ENCODE measurements at regions not wholly inside any gene's neighbourhood (a gene's known extent, or its start where the extent isn't known, plus 50 kb on each side); places are given as distances from the start of the nearest gene placed in this dataset.
A peak's percentile ranks its signal among the peaks of the same experiment; 100 is the strongest.

DNA sequence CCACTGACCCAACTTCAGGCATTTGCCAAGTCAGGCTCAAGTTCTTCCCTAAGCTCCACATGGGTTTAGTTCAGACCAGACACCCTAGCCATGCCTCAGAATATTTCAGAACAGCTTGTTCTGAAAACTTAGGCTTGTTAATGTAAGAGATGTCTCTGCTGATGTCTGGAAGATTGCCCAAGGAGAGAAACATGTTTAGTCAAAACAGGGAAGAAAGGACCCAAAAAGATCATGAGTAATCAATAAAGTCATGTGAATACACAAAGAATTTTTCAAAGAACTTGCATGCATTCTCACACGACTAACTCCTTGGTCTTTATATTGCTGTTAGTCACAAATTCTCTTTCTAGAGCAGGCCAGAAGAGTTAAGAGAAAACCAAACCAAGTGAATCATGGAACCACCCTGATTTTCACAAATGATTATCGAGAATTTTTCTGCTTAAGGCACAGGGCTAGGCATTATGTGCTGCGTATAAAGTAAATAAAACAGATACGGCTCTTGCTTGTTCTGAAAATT lies 158.1 kb upstream of the HMHB1 start:
- H3K27me3 ChIP-seq (ENCODE audit: control insufficient read depth, insufficient read depth, low read length), result no peaks in the 10 kb centered on the region
- no peak for DNase-seq (ENCODE audit: low read depth)
- H3K4me3 ChIP-seq (ENCODE audit: low read depth, low read length), result no peak overlapping the region
- ChIA-PET POLR2A (no interaction called here), CTCF (interaction anchor here (0.9 kb wide), 1 partner anchor 249 kb away, joined by 3 read pairs; no protein-coding TSS in a partner anchor)
- TF ChIP-seq, protein P1, sequence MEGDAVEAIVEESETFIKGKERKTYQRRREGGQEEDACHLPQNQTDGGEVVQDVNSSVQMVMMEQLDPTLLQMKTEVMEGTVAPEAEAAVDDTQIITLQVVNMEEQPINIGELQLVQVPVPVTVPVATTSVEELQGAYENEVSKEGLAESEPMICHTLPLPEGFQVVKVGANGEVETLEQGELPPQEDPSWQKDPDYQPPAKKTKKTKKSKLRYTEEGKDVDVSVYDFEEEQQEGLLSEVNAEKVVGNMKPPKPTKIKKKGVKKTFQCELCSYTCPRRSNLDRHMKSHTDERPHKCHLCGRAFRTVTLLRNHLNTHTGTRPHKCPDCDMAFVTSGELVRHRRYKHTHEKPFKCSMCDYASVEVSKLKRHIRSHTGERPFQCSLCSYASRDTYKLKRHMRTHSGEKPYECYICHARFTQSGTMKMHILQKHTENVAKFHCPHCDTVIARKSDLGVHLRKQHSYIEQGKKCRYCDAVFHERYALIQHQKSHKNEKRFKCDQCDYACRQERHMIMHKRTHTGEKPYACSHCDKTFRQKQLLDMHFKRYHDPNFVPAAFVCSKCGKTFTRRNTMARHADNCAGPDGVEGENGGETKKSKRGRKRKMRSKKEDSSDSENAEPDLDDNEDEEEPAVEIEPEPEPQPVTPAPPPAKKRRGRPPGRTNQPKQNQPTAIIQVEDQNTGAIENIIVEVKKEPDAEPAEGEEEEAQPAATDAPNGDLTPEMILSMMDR (IDR thresholded peaks at IDR 0.05; ENCODE audit: insufficient read depth, low read depth, low read length), result no peak
- no peaks in the 10 kb centered on the region for H3K36me3 ChIP-seq (ENCODE audit: control insufficient read depth, insufficient read depth, low read length)

DNA sequence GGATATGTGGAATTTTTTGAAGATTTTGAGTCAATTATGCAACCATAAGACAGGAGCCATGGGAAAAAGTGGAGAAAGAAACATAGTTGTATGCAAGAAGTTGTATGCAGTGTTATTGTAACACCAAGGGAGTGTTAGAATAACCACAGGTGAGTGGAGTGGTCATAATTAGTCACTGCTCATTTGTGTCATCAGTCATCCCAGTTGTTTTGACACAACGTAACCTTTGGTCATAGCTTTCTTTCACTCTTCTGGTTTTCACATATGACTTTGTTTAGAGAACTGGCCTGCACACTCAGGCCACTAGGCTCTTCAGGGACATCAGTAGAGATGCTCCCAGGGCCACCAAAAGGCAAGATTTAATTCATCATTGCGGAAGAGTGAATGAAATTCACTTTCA lies 158.7 kb upstream of the HMHB1 start:
- TF ChIP-seq, protein P1 (IDR thresholded peaks at IDR 0.05; ENCODE audit: insufficient read depth, low read depth, low read length), result no peak
- CTCF ChIA-PET, result interaction anchor here (0.9 kb wide), 1 partner anchor 248 kb away, joined by 3 read pairs; no protein-coding TSS in a partner anchor
- Histone ChIP-seq H3K27me3 (ENCODE audit: control insufficient read depth, insufficient read depth, low read length) (no peaks in the 10 kb centered on the region), H3K4me3 (ENCODE audit: low read depth, low read length) (no peak overlapping the region), H3K36me3 (ENCODE audit: control insufficient read depth, insufficient read depth, low read length) (no peaks in the 10 kb centered on the region)
- POLR2A ChIA-PET, result no interaction called here
- DNase-seq (ENCODE audit: low read depth), result no peak

DNA sequence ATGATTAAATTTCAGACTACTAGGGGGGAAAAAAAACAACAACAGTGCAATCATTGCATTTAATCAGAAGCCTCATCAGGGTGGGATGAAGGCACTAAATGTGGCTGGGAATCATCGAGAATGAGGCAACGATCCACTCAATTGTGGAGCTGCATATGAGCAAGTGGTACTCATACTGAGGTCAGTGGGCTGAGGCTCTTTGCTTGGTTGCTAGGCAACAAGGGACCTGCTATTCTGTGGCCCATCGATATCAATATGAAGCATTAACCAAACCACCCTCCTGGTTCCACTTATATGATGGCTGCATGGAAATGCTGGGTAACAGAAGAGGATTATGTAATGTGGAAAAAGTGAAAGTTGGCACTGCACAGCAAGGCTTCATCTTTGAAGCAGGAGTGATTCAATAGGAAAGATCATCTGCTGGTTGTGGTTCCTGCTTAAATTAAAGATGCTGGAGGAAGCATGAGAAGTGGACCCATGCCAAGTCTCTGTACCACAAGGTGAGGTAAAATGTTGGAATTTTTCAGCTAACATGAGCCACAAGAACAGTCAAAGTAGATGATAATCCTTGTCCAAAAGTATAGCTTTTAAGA lies 159.8 kb upstream of the HMHB1 start:
- Histone ChIP-seq H3K36me3 (ENCODE audit: control insufficient read depth, insufficient read depth, low read length) (no peaks in the 10 kb centered on the region), H3K27me3 (ENCODE audit: control insufficient read depth, insufficient read depth, low read length) (no peaks in the 10 kb centered on the region), H3K4me3 (ENCODE audit: low read depth, low read length) (no peak overlapping the region)
- DNase-seq (ENCODE audit: low read depth), result no peak
- ChIA-PET POLR2A (no interaction called here), CTCF (interaction anchor here (1.2 kb wide), 1 partner anchor 10 kb away, joined by 3 read pairs; no protein-coding TSS in a partner anchor)
- TF ChIP-seq, protein P1 (IDR thresholded peaks at IDR 0.05; ENCODE audit: insufficient read depth, low read depth, low read length), result no peak

- no peaks in the 10 kb centered on the region for H3K27me3 ChIP-seq (ENCODE audit: control insufficient read depth, insufficient read depth, low read length)
- H3K4me3 ChIP-seq (ENCODE audit: low read depth, low read length), result no peak overlapping the region
- ChIA-PET POLR2A (interaction anchor here (0.6 kb wide), 1 partner anchor 251 kb away, joined by 3 read pairs; no protein-coding TSS in a partner anchor), CTCF (interaction anchor here (0.7 to 1.3 kb wide), 2 partner anchors 14 to 174 kb away, joined by 3 to 5 read pairs; no protein-coding TSS in a partner anchor)
- TF ChIP-seq, protein P1 (IDR thresholded peaks at IDR 0.05; ENCODE audit: insufficient read depth, low read depth, low read length), result no peak
- peak; percentile 53 for DNase-seq (ENCODE audit: low read depth)
- no peaks in the 10 kb centered on the region for H3K36me3 ChIP-seq (ENCODE audit: control insufficient read depth, insufficient read depth, low read length)
These were observed 161.9 kb upstream of the HMHB1 start for GRCh38 chr5:143649937-143650621.

DNA sequence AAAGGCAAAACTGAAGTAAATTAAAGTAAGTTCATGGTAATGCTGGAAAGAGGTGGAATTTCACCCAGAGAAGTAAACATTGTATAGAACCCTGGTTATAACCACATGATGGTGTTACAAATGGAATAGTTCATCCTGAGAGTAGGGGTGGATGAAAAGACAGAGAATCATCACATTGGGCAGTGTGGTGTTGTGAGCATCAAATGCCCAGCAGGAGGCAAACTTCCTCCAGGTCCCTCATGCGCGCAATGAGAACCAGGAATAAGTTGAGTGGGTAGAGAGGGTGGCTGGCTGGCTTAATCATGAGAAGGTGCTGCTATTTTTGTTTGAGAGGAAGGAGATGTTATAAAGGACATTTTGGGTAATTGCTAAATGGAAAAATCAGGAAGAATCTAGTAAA lies 163.3 kb upstream of the HMHB1 start:
- no peak for DNase-seq (ENCODE audit: low read depth)
- H3K4me3 ChIP-seq (ENCODE audit: low read depth, low read length), result no peak overlapping the region
- ChIA-PET POLR2A (no interaction called here), CTCF (no interaction called here)
- TF ChIP-seq, protein P1 (IDR thresholded peaks at IDR 0.05; ENCODE audit: insufficient read depth, low read depth, low read length), result no peak
- no peaks in the 10 kb centered on the region for H3K27me3 ChIP-seq (ENCODE audit: control insufficient read depth, insufficient read depth, low read length)
- H3K36me3 ChIP-seq (ENCODE audit: control insufficient read depth, insufficient read depth, low read length), result no peaks in the 10 kb centered on the region

All from BJ (cell line).